ENCODE measurements at regions not wholly inside any gene's neighbourhood (a gene's known extent, or its start where the extent isn't known, plus 50 kb on each side); places are given as distances from the start of the nearest gene placed in this dataset.

- ChIA-PET CTCF (no interaction called here), POLR2A (no interaction called here)
- H3K4me3 Mint-ChIP-seq, result no peak overlapping the region
- peaks cover 10% of the 10 kb centered on the region for H3K4me1 Mint-ChIP-seq
- no peaks in the 10 kb centered on the region for H3K27me3 Mint-ChIP-seq (ENCODE audit: low read depth)
- ATAC-seq, result no peak
- H3K9me3 Mint-ChIP-seq, result peaks cover 78% of the 10 kb centered on the region
- H3K36me3 Mint-ChIP-seq, result peaks cover 59% of the 10 kb centered on the region
- no peak overlapping the region for H3K27ac Mint-ChIP-seq
- no peak for TF ChIP-seq ZNF416 (CRISPR knock-in tag; IDR thresholded peaks at IDR 0.05)
- TF ChIP-seq EMX1 (CRISPR knock-in tag; IDR thresholded peaks at IDR 0.05), result no peak
- no peak for DNase-seq (ENCODE audit: low spot score)
These were observed 210.0 kb downstream of the HS3ST1 start for GRCh38 chr4:11218692-11219091.

GRCh38 chr4:11216520-11216919, 212.2 kb downstream of the HS3ST1 start:
- ChIA-PET CTCF (no interaction called here), POLR2A (no interaction called here)
- no peak overlapping the region for H3K4me3 Mint-ChIP-seq
- H3K27ac Mint-ChIP-seq, result no peak overlapping the region
- peaks cover 72% of the 10 kb centered on the region for H3K9me3 Mint-ChIP-seq
- DNase-seq (ENCODE audit: low spot score) (no peak), ATAC-seq (no peak)
- no peak for TF ChIP-seq ZNF281 (CRISPR knock-in tag; IDR thresholded peaks at IDR 0.05)
- TF ChIP-seq PREB (CRISPR knock-in tag; IDR thresholded peaks at IDR 0.05; ENCODE audit: borderline replicate concordance), result no peak
- no peak for TF ChIP-seq IRF1 (CRISPR knock-in tag; IDR thresholded peaks at IDR 0.05)
- no peak for TF ChIP-seq FOXP1 (CRISPR knock-in tag; IDR thresholded peaks at IDR 0.05; ENCODE audit: borderline replicate concordance)
- TF ChIP-seq ZBTB21 (CRISPR knock-in tag; IDR thresholded peaks at IDR 0.05; ENCODE audit: borderline replicate concordance), result no peak
- TF ChIP-seq TEAD1 (CRISPR knock-in tag; IDR thresholded peaks at IDR 0.05), result no peak
- TF ChIP-seq CDX4 (CRISPR knock-in tag; IDR thresholded peaks at IDR 0.05; ENCODE audit: borderline replicate concordance), result no peak
- TF ChIP-seq FOXP4 (CRISPR knock-in tag; IDR thresholded peaks at IDR 0.05), result no peak
- no peak for TF ChIP-seq OVOL2 (CRISPR knock-in tag; IDR thresholded peaks at IDR 0.05; ENCODE audit: borderline replicate concordance)
- no peak for TF ChIP-seq CREM (CRISPR knock-in tag; IDR thresholded peaks at IDR 0.05)
- TF ChIP-seq ZNF532 (CRISPR knock-in tag; IDR thresholded peaks at IDR 0.05; ENCODE audit: borderline replicate concordance), result no peak
- no peak for TF ChIP-seq ZNF396 (CRISPR knock-in tag; IDR thresholded peaks at IDR 0.05; ENCODE audit: borderline replicate concordance)
- TF ChIP-seq NR3C1 (CRISPR knock-in tag; conservative IDR thresholded peaks at IDR 0.05; ENCODE audit: low read depth), result no peak
- no peak for TF ChIP-seq NFE2L1 (CRISPR knock-in tag; IDR thresholded peaks at IDR 0.05)
- H3K4me1 Mint-ChIP-seq, result 0 out of 2 replicates have a peak, but pooled peaks cover 3% of the 10 kb centered on the region
- H3K27me3 Mint-ChIP-seq (ENCODE audit: low read depth), result no peaks in the 10 kb centered on the region; the same call in 1 of the 2 replicates
- peaks cover 55% of the 10 kb centered on the region for H3K36me3 Mint-ChIP-seq
